ENCODE measurements at regions not wholly inside any gene's neighbourhood (a gene's known extent, or its start where the extent isn't known, plus 50 kb on each side); places are given as distances from the start of the nearest gene placed in this dataset.

GRCh38 chr2:176592216-176592615 is 323.0 kb downstream of the MTX2 start:
- no peak for DNase-seq (ENCODE audit: low read depth in 1 of 2, low spot score in 1 of 2)

DNA sequence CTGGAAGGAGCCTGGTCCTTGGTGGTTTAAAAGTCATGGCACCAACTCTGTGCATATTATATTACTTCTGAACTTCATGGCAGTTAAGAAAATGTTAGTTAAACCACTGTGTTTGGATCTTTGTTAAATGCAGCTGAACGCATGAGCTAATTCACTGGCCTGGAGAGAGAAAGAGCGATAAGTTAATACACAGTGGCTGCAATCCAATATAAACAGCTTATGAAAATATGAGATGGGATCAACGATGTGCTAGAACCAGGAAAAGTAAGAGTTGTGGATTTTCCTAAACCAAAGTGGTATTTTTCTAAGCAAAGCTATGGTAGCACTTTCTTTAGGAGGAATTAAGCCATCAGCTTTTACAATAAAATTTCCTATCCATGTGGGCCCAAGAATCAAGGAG is 326.7 kb downstream of the MTX2 start:
- no peak for DNase-seq (ENCODE audit: low read depth in 1 of 2, low spot score in 1 of 2)

GRCh38 chr2:176597916-176598315 is 328.7 kb downstream of the MTX2 start:
- no peak for DNase-seq (ENCODE audit: low read depth in 1 of 2, low spot score in 1 of 2)

GRCh38 chr2:176598351-176598750 is 329.1 kb downstream of the MTX2 start:
- DNase-seq (ENCODE audit: low read depth in 1 of 2, low spot score in 1 of 2): no peak

DNA sequence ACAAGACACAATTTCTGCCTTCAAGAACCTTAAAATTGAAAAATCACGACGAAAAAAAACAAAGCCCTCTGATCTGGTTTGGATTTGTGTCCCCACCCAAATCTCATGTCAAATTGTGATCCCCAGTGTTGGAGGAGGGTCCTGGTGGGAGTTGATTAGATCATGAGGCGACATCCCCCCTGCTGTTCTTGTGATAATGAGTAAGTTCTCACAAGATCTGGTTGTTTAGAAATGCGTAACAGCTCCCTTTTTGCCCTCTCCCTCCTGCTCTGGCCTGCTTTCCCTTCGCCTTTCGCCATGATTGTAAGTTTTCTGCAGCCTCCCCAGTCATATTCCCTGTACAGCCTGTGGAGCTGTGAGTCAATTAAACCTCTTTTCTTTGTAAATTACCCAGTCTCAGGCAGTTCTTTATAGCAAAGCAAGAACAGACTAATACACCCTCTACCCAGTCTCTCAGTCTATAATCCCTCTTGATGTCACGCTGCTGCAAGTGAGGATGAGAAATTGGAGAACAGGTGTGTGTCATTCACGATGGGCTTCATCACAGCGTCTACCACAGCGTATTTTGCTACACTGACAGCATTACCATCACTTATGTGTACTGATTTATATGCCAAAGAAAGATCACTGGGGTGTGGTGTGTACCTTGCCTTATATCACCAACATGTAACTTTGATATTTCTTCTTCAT is 330.7 kb downstream of the MTX2 start:
- no peak for DNase-seq (ENCODE audit: low read depth in 1 of 2, low spot score in 1 of 2)

GRCh38 chr2:176601066-176601465 is 331.8 kb downstream of the MTX2 start:
- DNase-seq (ENCODE audit: low read depth in 1 of 2, low spot score in 1 of 2): no peak

GRCh38 chr2:176612036-176612435 is 342.8 kb downstream of the MTX2 start:
- no peak for DNase-seq (ENCODE audit: low read depth in 1 of 2, low spot score in 1 of 2)

DNA sequence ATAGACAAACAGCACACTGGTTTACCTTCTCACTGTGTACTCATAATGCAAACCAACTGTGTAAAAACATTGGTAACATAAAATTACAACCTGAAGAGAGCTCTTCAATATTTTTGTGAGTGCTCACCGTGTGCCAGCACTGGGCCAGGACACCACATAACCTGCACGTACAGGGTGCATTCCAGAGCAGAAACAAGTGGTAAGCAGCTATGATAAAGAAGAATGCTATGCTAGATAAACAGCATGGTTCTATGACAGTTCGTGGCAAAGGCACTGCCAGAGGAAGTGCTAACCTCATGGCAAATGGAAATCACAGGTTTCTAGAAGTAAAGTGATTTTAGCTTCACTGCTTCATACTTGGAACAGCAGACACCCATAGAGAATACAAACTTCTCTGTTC is 343.5 kb downstream of the MTX2 start:
- DNase-seq (ENCODE audit: low read depth in 1 of 2, low spot score in 1 of 2): no peak

GRCh38 chr2:176613323-176613987 is 344.2 kb downstream of the MTX2 start:
- no peak for DNase-seq (ENCODE audit: low read depth in 1 of 2, low spot score in 1 of 2)

DNA sequence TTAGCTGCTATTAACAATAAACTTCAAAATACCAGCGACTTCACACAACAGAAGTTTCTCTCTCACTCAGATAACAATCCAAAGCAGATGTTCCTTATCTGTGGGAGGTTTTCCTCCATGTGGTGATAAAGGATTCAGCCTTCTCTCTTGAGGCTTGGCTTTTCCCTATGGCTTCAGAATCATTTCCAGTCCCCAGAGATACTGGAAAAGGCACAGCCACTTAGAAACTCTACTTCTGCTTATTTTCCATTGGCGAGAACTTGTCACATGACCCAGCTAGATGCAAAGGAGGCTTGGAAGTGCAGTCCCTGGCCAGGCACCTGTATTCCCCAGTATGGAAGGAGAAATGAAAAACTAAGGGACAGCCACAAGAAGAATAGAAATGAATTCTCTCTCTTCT is 344.8 kb downstream of the MTX2 start:
- DNase-seq (ENCODE audit: low read depth in 1 of 2, low spot score in 1 of 2): no peak

- no peak for DNase-seq (ENCODE audit: low read depth in 1 of 2, low spot score in 1 of 2)
These were observed 345.7 kb downstream of the MTX2 start for GRCh38 chr2:176614930-176615329.

- DNase-seq (ENCODE audit: low read depth in 1 of 2, low spot score in 1 of 2): no peak
These were observed 350.3 kb downstream of the MTX2 start for GRCh38 chr2:176619504-176619903.

GRCh38 chr2:176621350-176621749 is 352.1 kb downstream of the MTX2 start:
- no peak for DNase-seq (ENCODE audit: low read depth in 1 of 2, low spot score in 1 of 2)

DNA sequence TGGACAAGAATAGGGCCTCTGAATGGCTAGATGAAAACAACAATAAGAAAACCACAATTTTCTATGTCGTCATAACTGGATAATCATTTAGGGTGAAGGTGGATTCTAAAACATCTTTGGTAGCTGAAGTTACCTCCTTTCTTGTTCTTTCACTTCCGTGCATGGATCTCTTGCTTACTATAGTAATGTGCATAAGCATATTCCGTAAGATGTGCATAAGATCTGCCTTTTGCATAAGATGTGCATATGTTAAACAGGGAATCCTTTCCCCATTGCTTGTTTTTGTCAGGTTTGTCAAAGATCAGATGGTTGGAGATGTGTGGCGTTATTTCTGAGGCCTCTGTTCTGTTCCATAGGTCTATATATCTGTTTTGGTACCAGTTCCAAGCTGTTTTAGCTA is 353.6 kb downstream of the MTX2 start:
- no peak for DNase-seq (ENCODE audit: low read depth in 1 of 2, low spot score in 1 of 2)

GRCh38 chr2:176626796-176627195 is 357.6 kb downstream of the MTX2 start:
- DNase-seq (ENCODE audit: low read depth in 1 of 2, low spot score in 1 of 2): no peak

DNA sequence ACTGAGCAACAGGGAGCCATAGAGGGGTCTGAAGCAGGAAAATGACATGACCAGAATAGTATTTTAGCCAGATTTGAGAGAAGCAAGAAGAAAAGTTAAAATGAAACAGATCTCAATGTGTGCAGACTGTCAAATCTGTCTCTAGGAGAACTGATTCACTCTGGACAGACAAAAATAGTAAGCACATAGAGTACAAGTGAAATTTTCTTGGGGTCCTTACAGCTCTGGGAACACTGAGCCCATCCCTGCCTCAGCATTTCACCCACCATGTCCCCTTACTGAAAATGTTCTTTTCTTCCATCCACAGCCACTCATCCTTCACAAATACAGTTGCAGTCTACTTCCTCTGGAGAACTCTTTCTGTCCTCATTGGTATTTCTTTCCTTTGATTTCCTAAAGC is 359.2 kb downstream of the MTX2 start:
- DNase-seq (ENCODE audit: low read depth in 1 of 2, low spot score in 1 of 2): no peak

- DNase-seq (ENCODE audit: low read depth in 1 of 2, low spot score in 1 of 2): no peak
These were observed 364.5 kb downstream of the MTX2 start for GRCh38 chr2:176633754-176634153.

- no peak for DNase-seq (ENCODE audit: low read depth in 1 of 2, low spot score in 1 of 2)
These were observed 367.2 kb downstream of the MTX2 start for GRCh38 chr2:176636401-176636800.

GRCh38 chr2:176637142-176637485 is 367.9 kb downstream of the MTX2 start:
- DNase-seq (ENCODE audit: low read depth in 1 of 2, low spot score in 1 of 2): no peak

DNA sequence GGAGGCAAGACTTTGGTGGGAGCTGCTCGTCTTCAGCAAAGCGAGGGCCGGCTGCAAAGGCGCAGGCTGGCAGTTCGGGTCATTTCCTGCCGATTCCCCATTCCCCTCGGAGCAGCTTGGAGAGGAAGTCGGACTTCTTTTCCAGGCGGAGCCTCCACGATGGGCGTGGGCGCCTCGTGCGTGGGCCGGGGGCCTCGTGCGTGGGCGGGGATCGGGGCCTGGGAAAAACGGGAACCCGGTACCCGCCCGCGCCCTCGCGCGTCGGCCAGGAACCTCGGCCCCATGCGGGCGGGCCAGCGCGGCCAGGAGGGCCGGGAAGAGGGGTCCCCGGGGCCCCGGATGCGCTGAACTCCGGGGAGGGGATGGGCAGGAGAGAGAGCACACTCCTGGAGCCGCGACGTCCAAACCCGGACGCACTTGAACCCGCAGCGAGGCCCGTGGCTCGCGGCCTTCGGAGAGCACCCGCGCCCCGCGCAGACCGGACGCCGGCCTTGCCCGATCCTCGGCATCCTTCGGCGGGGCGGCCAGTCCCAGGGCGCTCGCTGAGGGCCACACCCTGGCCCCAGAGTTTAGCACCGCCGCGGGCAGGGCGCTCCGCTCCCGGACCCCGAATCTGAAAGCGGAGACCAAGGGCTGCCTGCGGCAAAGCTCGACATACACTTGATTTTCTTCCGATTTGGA is 368.4 kb downstream of the MTX2 start:
- no peak for DNase-seq (ENCODE audit: low read depth in 1 of 2, low spot score in 1 of 2)

DNA sequence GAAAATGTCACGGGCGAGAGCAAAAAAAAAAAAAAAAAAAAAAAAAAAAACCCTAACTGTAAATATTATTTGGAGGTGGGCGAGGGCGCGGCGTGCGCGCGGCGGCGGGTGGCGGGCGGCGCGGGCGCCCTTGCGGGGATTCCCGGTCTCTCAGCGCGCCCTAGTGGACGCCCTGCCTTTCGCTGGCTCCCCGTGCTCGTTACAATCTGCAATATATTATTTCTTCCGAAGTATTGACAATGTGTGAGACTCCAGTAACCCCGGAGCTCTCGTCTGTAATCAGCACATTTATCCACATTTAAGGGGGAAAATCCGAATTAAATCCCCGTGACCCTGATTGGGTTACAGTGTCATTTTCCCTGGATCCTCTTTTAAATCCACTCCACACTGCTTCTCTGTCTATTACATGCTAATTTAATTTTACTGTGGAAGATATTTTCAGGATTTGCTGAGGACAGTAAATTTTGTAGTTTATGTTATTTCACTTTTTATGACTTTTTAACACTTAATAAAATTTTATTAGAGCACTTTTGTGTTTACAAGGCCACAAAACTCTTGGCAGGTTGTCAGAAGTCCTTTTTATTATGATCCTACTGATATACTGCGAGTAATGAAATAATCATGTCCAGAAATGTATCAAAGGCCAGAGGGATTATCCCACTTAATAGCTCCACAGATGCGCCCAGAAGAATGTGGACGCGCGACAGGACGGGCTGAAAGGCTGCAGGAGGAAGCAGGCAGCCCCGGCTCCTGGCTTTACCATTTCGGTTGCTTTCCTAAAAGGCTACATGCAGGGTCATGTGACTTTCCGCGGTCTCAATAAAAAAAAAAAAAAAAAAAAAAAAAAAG is 369.1 kb downstream of the MTX2 start:
- DNase-seq (ENCODE audit: low read depth in 1 of 2, low spot score in 1 of 2): peak; percentile 9 to 45

DNA sequence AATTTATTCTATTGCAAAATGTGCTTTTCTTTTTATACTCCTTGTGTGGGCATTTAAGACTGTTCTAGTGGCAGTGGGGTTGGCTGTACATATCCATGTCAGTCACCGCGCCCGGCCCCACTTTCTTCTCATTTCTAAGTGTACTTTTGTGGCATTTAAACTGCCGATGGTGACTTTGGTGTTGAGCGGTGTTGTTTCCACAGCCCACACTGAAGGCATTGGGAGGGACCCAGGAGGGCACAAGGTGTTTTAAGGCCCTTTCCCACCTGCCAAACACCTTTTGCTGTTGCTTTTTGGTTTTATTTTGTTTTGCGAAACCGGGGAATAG is 369.7 kb downstream of the MTX2 start:
- no peak for DNase-seq (ENCODE audit: low read depth in 1 of 2, low spot score in 1 of 2)
